GM21737 (cell line): ENCODE measurements at regions not wholly inside any gene's neighbourhood (a gene's known extent, or its start where the extent isn't known, plus 50 kb on each side); places are given as distances from the start of the nearest gene placed in this dataset.

Experiments
- ATAC-seq: cut with Tn5 transposase; IDR thresholded peaks from one replicate; pipeline ENCODE4 v1.9.1; 2021; ENCODE audit warnings: mild to moderate bottlenecking, moderate library complexity; ENCODE audit not compliant: unreplicated experiment

DNA sequence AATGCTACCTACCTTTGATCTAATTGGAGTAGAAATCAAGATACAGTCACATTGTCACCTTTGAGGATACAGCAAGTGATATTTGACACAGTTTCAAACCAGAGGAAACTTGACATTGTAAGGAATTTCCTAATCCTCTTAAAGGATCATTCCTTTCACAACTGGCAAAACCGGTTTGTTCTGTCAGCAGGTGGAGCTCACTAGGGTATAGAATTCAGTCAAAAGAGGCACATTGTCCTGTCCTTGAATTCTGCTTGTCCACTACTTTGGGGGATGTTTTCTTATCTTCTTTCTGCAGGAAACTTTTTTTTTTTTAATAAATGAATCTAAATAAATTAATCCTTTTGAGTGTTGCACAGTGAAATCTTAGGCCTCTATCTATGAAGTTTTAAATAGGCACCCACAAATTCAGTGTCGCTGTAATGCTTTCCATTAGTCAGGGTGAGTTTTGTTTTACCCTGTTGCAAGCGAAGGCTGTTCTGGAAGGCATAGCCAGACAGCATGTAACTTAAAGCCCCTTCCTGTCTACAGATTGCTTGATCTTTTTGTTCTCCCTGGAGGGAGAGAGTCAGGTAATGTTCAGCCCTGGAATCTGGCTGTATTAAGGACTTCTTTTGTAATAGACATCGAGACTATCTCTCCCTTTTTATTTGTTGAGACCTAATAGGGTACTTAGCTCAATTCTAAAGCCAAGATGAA lies 285.0 kb upstream of the RGS6 start:
- no peak for ATAC-seq

DNA sequence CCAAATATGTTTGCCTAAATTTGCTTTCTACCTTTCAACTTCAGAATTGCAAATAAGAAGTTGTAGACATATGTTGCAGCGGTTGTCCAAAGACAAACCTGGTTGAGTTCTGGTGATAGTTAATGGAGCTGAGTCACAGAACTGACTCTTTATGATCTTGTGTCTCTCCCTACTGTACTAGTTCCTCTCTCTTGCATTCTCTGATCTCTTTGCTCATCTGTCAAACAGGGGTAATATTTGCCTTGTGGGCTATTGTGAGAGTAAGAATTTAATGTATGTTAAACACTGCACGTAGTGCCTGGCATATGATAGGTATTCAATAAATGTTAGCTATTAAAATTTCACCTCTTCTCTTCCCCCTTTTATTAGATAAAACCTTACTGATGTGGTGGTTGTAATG lies 283.5 kb upstream of the RGS6 start:
- ATAC-seq: no peak

DNA sequence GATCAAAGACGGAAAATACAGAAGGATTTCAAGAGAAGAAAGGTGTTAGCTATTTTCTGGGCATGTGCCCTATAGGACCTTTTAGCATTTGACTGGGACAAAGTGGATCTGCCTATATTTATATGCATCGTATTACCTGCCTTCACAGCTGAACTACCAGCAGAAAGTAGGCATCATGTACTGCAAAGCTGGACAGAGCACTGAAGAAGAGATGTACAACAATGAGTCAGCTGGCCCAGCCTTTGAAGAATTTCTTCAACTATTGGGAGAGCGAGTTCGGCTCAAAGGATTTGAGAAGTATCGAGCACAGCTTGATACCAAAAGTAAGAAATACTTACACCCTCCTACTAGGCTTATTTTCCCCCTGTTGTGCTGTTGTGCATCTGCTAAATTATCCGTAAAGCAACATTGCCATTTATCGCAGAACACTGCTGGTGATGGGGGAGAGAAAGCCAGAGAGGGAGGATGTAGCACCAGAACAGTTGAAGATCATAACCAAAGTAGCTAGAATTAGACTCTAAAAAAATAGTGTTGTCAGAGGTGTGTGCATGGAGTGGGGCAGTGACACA lies 282.0 kb upstream of the RGS6 start:
- ATAC-seq: no peak

DNA sequence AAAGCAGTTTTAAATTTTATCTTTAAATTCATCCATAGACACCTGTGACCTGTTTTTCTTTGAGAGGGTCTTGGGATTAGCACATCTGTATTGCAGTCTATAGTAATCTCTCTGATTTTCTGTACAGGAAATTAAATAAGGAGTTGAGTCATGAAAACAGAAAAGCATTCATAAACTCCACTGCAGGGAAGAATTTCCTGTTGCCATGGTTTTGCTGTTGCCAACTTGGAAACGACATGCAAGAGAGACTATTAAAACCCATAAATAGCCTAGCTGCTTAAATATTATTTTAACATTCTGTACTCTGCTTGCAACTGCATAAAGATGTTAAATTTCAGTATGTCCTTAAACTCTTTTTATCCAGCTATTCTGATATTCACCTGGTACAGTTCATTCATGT lies 281.0 kb upstream of the RGS6 start:
- no peak for ATAC-seq

DNA sequence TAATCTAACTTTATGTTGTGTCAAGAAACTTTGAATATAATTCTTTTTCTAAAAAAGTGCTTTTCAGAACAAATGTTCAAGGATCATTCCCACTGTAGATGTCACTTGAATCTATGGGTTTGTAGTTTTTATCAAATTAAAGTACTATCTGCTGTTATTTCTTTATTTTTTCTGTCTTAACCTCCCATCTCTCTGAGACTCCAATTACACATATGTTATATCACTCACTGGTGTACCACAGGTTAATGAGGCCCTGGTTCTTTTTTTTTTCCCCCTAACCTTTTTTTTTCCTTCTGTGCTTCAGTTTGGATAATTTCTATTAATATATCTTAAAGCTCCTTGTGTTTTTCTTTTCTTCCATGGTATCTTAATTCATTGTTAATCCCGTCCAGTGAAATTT lies 279.9 kb upstream of the RGS6 start:
- ATAC-seq: no peak

DNA sequence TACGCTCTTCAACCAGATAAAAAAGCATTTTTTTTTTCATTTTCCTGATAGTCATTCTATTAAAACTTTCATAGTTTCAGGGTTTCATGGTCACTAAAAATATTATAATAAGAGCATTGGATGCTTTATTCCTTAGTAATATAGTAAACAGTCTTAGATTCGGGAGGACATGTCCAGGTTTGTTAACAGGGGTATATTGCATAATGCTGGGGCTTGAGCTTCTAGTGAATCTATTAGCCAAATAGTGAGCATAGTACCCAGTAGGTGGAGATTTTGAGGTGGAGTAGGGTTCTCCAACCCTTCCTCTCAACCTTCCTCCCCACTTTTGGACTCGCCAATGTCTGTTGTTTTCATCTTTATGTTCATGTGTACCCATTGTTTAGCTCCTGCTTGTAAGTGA lies 277.4 kb upstream of the RGS6 start:
- no peak for ATAC-seq

DNA sequence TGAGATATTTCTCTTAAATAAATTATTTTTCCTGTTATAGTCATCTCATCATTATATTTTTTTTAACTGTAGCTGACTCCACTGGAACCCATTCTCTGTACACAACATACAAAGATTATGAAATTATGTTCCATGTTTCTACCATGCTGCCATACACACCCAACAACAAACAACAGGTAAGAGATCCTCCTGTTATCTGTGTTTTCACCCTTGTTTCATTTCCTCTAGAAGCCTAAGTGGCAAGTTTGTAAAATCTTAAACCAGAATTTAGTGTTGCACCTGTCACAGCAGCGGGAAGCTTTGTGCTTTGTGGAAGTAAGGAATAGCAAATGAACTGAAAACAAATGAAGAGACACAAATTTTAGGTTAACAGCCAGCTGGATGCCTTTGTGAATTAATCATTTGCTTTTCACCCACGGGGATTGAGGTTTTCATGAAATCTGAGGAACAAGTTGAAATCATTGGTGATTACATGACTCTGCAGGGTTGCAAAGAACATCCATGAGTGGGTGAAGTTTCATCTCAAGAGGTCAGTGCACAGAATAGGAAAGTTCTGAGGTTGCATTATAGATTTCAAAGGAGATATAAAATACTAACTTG lies 273.9 kb upstream of the RGS6 start:
- ATAC-seq: no peak

DNA sequence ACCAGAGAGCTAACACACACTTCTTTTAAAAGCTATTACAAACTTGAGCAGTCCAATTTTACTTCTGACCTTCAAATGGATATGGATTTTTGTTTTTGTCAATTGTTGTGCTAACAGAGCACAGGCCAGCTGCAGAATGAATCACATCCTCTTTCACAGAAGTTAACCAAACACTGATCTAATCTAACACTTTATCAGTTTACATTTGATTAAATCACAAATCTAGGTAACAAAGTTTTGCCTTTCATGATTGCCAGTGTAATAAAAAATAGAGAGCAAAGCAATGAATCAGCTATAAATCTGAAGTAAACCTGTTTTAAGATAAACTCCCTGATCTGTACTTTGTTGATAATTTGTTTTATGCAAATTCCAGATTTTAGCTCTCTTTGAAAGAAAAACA lies 273.1 kb upstream of the RGS6 start:
- ATAC-seq: no peak

DNA sequence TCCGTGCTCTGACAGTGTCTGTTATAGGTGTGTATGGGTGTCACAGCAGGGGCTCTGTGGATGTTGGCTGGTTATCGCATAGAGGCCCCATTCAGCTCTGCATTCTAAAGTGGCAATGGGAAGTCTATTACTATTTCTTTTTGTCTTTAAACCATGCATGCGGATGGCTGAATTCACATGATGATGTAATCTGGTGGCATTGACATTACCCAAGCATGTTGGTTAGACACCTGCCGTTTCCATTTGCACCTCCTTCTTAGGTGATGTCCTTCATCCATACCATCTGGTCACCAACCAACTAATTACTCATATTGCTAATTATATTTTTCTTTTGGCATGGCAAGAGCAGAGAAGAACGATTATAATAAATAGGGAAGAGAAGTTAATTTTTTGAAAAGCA lies 270.8 kb upstream of the RGS6 start:
- no peak for ATAC-seq

DNA sequence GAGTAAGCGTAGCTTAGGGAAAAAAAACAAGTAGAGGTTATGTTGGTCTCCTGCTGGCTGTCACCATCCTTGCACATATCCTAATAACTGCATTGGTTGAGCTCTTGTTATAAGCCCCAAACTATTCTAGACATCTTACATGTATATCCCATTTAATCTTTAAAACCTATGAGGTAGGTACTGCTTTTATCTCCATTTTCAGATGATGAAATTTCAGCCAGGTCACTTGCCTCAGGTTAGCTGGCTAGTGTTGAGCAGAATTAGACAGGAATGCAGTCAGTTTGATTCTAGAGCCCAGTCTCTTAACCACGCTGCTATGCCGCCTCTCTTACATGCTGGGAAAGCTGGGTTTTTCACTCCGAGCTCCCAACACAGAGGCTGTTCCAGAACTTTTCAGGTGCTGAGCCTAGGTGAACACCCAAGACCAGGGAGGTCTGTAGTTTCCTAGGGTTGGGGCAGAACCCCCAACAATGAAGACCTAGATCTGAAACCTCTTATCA lies 269.9 kb upstream of the RGS6 start:
- no peak for ATAC-seq

DNA sequence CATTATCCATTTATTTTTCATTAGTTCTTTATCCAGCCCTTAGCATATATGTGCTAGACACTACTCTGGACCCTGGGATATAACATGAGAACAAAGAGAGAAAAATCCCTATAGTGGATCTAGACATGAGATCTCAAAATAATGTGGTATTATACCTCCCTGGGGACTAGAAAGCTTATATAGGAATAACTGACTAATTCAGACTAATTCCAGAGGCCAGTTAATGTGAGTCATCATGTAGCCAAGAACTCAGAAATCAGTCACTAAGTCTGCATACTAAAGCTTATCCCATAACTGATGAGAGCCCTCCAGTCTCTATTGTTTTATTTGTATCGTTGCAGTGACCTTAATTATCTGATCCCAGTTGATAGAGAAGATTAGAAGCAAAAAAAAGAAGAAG lies 267.1 kb upstream of the RGS6 start:
- no peak for ATAC-seq

DNA sequence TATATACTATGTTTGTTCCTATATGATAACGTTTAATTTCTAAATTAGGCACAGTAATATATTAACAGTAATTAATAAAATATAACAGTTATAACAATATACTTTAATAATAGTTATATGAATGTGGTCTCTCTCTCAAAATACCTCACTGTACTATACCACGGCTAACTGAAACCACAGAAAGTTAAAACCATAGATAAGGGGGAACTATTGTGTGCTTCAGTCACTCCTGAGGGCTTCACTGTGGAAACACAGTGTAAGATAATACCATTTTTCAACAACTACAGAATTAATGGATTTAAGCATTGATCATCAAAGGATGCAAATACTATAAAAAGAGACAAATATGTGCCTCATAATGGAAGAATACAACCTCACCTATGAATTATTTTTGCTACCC lies 266.4 kb upstream of the RGS6 start:
- no peak for ATAC-seq

DNA sequence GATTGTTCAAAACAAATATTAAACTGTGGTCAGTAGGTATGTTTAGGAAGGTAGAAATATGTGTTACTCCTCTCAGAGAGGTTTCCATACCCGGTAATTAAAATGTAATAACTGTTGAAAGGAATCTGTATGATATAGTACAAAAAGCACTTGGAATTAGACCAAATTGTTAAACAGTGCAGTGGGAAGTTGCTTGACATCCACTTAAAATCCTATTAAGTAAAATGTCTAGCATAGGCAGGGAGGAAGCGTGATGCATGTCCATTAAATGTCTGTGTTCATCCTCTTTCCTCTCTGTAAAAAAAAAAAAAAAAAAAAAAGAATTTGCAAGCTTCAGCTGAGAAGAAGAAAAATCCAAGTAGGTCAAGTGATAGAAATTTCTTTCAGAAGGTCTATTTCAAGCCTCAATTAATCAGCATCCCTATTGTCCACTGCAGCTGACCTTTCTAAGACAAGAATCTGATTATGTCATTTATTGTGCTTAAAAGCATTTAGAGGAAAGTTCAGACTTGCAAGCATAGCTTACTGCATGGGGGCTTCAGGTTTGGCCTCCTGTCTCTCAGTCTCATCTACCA lies 265.6 kb upstream of the RGS6 start:
- ATAC-seq: no peak

DNA sequence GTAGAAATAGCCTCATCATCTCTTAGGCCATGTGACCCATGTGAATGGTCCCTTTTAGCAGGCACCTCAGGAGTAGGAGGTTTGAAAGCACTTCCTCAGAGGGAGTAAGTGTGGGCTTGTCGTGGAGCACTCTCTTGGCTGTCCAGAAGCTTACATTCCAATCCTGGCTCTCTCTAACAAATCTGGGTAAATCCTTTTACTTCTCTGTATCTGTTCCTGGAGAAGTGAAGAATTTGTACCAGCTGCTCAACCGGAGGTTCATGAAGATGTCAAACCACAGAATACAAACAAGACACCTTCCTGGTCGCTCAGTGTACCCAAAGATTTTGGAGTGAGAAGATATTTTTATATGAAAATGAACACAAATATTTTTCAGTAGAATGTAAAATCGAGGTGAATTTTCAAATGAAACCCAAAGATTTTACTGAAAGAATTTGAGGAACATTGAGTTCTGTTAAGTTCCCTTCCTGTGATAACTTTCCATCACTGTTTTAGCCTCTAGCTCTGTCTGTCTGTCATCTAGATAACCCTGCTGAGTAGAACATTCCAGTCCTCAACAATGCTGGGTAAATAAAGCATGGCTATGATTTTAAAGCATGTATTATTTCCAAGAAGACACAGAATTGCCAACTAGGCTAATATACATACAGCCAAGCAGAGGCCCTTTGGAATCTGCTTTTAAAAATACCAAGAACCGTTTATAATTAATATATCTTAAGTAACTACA lies 263.9 kb upstream of the RGS6 start:
- ATAC-seq: no peak

DNA sequence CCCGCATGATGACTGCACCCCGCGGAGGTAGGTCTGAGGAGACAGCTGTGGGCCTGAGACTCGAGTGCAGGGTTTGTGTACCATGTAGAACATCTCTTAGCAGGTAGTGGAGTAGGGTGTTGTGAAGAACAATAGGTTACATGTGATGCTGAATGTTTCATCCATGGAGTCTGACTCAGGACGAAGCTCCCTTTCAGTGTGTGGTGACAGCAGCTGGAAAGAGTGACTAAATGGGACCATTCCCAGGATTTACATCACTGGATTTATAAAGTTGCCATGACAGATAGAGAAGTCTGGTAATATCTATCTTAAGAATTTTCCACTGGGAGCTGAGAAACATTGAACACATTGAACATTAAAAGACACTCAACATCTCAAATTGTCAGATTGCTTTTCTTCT lies 259.6 kb upstream of the RGS6 start:
- no peak for ATAC-seq

DNA sequence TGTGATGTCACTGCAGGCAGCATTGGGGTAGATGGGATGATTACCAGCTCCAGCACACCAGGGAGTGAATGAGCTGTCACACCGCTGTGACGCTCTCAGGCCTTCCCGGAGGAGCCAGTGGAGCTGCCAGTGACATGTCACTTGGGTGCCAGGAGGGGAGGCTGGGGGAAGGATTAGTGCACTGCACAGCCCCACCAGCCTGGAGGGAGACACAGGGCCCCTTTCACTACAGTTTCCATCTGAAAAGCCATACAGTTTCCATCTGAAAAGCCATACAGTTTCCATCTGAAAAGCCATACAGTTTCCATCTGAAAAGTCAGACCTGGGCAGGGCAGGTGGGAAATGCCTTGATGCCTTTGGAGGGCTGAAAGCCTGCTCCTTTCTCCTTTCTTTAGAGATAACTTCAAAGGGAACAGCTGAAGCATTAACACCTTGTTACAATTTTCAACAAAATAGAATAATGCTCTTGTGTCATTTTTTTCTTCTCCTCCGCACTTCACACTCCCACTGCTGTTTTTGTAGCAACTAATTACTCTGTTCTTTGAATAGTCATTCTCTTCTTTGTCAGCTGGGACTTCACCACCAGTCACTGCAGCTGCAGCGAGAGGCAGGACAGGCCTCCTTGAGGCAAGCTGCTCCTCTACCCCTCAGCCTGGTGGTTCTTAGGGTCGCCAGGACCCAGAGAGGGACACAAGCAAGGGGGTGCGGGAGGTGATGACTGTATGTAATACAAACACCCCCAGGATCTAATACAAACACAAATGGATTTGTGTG lies 256.9 kb upstream of the RGS6 start:
- ATAC-seq: no peak

DNA sequence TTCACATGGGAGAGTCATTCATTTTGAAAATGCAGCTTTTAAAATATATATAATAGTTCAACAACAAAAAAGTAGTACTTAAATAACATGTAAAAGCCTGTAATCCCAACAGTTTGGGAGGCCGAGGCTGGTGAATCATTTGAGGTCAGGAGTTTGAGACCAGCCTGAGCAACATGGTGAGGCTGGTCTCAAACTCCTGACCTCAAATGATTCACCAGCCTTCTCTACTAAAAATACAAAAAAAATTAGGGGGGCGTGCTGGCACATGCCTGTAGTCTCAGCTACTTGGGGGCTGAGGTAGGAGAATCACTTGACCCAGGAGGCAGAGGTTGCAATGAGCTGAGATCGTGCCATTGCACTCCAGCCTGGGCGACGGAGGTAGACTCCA lies 256.3 kb upstream of the RGS6 start:
- no peak for ATAC-seq

DNA sequence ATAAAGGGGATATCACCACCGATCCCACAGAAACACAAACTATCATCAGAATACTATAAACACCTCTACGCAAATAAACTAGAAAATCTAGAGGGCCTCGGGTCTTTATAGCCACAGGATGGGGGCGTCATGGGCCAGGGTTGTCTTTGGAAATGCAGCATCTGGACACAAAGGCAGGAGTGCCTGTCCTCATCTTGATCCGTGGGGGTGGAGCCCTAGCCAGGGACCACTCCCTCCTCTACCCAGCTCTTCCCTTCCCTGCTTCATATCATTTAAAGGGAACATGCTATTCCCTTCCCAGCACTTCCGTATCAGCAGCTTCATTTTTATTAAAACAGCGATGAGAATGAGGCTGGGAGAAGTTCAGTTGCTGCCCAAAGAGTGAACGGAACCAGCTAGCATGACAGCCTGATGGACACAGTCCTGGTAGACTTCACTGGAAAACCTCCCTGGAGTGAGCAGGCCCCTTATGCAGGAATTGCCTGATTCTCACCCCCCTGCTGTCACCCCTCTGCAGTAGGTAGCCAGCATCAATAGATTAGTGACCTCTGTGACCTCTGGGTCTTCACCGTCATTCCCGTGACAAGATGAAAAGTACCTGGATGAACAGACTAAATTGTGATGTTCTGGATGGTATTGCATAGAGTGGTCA lies 251.4 kb upstream of the RGS6 start:
- no peak for ATAC-seq

DNA sequence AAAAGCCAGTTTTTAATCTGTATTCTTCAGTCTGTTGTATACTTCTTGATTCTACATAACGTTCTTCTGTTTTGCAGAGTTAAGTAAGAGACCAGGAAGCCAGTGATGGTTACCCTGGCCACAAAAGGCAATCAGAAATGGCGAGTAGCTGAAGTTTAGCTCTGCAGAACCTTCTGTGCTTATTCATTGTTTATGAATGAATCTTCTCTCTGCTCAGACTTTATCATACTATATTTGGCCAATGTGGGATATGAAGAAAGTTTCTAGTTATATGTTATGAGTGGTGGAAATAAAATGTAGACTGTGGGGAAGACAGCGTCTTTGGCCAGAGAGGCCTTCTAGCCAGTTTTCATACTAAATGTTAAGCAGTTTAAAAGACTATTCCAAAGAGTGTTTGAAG lies 249.9 kb upstream of the RGS6 start:
- ATAC-seq: no peak

DNA sequence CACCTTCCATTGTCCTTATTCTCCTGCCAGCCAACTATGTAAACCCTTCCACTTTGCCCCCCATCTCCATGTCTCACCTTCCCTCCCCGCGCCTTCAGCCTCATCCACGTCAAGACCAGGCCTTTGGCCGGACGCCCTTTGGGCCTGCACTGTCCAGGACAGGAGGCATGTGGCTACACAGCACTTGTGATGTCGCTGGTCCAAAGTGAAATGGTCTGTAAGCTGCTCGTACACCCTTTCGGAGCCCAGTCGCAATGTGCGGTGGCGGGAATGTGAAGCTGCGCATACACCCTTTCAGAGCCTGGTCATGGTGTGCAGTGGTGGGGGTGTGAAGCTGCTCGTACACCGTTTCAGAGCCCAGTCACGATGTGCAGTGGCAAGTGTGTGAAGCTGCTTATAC lies 247.9 kb upstream of the RGS6 start:
- no peak for ATAC-seq
